HG03159 (cell line): ENCODE measurements at regions not wholly inside any gene's neighbourhood (a gene's known extent, or its start where the extent isn't known, plus 50 kb on each side); places are given as distances from the start of the nearest gene placed in this dataset.
"Not testable (repeated sequence)": the region's sequence is repeated elsewhere in the genome, so short reads cannot be mapped to it uniquely, and the experiment has no call there.

Experiments
- ATAC-seq: cut with Tn5 transposase; IDR thresholded peaks from one replicate; pipeline ENCODE4 v1.9.1; 2021; ENCODE audit warnings: mild to moderate bottlenecking, moderate library complexity; ENCODE audit not compliant: unreplicated experiment

DNA sequence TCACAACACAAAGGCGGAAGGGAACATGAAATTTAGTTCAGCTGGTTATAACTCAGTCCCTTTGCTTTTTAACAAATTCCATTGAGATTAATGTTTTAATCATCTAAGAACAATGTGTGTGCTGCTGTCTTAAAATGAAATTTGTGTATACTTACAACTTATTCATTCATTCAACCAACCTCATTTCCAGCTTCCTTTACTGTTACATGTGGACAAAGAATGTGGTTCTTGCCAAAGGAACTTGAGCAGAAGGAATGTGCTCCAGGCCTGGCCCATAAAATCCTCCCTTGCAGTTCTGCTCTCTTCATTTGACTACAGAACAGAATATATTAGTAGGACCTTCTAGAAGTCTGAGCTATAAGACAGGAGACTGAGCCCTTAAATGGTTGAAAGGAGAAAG lies 176.8 kb upstream of the GLRA2 start:
- ATAC-seq = no peak

DNA sequence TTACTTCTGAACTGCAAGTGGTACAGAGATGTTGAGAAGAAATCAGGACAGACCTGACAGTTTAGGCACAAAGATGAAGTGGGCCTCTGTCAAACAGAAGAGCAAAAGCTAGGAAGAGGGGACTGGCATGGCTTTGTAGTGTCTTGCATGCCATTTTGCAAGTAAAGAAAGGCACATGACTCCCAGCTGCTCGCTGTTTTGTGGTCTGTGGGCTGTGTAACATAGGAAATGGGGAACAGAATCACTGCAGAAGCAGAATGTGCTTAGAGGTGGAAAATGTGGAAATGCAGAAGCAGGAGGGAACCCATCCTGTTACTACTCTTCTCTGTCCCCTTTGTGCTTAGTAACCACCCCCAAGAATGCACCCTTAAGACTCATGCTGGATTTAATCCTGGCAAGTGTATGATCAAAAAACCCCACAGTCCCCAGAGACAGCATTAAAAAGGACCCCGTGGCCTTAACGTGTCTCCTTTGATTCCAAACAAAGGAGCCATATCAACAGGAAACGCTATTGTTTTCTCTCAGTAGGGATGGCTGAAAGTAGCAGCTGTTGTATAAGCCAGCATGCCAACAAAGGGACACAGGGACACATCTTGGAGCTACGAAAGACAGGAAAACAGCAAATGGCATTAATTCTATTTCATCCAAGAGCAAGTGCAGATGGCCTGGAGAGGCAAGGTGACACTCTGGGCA lies 177.6 kb upstream of the GLRA2 start:
- ATAC-seq = no peak

DNA sequence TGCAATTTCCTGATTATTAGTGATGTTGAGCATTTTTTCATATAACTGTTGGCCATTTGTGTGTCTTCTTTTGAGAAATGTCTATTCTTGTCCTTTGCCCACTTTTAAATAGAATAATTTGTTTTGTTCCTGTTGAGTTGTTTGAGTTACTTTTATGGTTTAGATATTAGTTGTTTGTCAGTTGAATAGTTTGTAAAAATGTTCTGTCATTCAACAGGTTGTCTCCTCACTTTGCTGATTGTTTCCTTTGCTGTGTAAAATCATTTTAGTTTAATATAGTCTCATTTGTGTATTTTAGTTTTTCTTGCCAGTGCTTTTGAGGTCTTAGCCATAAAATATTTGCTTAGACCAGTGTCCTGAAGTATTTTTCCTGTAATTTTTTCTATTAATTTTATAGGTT lies 181.8 kb upstream of the GLRA2 start:
- no peak for ATAC-seq

DNA sequence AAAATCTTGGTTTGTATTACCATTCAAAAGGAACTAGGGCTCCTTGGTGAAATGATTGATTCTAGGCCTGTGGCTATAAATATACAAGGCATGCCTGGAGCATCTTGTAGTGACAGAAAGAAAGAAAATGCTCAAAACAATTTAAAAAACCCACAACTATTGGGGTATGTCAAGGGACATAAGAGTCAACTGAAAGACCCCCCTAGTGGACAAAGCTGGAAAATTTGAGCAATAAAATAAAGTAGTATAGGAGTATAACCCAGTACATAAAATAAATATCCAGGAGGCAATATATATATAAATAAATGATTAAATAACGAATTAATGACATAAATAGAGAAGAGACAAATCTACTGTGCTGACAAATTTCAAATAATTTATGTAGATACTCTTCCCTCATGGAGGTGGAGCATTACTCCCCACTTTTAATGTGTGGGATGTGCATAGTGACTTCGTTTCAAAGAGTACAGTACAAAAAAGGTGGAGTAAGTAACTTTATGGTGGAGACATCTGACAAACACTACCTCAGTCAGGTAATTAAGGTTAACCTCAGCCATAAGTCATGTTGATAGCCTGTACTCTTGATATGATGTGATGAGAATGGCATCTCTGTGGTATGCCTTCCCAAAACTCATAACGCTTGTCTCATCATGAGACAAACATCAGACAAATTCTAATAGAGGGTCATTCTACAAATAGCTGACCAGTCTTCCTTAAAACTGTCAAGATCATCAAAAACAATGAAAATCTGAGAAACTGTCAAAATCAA lies 185.0 kb upstream of the GLRA2 start:
- ATAC-seq = no peak

DNA sequence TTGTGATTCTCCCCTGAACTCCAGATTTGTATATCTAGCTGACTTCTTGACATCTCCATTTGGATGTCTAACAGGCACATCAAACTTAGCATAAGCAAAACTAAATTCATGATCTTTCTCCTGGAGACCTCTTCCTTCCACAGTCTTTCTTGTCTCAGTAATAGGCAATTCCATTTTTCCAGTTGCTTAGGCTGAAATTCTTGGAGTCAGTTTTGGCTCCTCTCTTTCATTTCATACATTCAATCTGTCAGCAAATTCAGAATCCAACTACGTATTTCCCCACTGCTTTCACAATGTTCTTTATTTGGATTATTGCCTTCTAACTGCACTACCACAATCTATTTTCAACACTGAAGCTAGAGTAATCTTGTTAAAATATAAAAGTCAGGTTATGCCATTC lies 219.9 kb upstream of the GLRA2 start:
- ATAC-seq = no peak

DNA sequence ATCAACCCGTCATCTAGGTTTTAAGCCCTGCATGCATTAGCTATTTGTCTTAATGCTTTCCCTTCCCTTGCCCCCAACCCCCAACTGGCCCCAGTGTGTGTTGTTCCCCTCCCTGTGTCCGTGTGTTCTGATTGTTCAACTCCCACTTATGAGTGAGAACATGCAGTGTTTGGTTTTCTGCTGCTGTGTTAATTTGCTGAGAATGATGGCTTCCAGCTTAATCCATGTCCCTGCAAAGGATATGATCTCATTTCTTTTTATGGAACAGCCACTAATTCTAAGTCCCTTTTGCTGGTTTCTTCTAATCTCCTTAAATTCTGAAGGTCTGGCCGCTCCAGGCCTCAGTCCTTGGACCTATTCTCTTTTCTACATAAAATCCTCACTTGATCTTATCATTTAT lies 220.4 kb upstream of the GLRA2 start:
- not testable (repeated sequence) for ATAC-seq

DNA sequence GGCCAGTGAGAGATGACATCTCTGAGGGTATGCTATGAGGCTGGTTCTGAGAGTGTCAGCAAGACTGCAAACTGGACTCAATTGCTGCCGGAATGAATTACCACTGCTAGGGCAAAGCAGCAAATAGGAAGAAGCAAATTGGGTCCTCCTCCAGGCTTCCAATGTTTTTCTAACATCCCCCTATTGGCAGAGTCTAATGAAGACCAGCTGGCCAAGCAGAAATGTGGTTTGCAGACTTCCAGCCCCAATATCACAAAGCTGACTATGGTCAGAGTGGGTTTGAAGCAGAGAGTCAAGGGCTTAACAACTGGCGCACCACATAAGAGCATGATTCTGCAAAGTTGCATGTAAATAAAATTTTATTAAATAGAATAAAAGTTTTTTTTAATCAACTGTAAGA lies 225.4 kb upstream of the GLRA2 start:
- ATAC-seq = no peak

DNA sequence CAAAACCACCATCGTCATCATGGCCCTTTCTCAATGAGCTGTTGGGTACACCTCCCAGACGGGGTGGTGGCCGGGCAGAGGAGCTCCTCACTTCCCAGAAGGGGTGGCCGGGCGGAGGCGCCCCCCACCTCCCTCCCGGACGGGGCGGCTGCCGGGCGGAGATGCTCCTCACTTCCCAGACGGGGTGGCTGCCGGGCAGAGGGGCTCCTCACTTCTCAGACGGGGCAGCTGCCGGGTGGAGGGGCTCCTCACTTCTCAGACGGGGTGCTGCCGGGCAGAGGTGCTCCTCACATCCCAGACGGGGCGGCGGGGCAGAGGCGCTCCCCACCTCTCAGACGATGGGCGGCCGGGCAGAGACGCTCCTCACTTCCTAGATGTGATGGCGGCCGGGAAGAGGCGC lies 226.8 kb upstream of the GLRA2 start:
- ATAC-seq = not testable (repeated sequence)

DNA sequence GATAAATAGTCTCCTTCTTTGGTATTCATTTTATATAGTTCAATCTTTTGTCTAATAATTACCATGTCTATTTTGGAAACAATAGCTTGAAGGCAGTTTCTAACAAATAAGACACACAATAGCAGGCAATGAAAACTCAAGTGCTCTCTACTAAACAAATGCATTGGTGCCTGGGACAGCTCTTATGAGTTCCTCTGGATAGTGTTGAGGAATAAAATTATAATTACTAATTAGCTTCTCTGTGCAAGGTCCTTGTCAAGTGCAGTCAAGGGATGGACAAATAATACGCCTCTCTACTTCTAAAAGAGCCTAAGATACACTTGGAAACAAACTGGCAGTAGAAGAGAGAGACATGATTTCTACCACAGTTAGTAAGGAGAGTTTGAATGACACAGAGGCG lies 229.0 kb upstream of the GLRA2 start:
- ATAC-seq = no peak

DNA sequence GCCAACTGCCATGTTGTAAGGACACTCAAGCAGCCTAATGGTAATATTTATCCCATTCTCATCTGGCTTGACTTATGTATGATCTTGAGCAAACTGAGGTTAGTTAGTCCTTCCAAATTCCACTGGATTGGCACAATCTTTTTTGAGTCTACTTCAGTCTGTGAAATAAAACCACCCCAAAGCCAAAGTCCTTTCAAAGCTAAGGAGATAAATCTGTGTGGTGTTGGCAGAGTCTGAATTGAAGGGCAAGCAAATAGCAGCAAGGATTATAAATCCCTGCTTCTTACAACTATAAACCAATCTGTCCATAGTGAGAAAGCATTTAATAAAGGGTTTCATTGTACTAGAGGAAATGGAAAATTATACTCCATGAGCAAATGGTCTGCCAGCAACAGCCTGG lies 233.9 kb upstream of the GLRA2 start:
- ATAC-seq = no peak

DNA sequence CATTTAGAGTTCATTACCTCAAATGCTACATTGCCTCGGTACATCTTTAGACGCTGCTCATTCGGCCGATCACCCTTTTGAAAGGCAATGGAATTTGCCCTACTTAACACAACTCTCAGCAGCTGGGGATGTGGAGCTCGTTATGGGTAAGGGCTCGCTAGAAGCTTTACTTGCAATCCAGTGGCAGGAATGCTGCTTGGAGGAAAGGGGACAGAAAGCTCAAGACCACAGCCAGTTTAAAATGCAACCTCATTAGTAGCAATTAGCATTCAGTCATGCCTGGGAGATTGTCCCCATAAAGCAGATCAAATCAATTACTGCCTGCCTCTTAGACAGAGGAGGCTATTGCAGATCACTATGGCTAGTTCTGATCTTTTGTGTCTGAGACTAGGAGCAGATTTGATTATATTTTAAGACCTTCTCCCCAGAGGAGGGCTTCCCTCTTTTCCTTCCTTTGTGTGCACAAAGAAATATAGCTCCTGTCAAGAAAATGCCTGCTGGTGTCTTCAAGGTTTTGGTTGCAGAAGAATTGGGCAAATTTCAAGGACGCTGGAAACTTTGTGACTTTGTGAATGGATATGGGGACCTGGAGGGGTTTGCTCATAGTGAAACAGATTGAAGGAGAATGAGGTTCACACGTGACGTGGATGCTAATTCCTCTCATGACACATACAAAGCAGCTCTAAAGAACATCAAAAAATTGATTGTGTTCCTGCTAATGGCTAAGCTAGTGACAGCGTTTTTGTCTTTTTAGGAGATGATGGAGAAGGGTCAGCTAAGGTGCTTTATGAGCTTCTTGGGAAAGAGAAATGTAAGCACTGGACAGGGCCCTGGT lies 237.5 kb upstream of the GLRA2 start:
- no peak for ATAC-seq

DNA sequence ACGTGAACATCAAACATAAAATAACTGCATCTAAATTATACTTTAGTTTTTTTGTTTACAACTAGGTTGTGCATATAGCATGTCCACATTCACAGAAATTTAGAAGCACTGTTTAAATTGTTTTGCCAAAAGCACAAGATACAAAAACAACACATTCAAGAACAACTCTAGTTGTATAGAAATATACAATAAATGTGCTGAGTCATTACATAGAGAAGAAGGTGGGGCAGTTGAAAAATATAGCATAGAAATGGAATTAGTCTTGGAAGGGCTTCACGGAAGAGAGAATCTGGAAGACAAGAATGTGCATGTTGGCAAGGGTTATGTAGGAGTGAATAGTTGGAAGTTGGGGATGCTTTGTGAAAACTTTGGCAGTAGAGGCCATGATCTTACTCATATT lies 239.0 kb upstream of the GLRA2 start:
- no peak for ATAC-seq

DNA sequence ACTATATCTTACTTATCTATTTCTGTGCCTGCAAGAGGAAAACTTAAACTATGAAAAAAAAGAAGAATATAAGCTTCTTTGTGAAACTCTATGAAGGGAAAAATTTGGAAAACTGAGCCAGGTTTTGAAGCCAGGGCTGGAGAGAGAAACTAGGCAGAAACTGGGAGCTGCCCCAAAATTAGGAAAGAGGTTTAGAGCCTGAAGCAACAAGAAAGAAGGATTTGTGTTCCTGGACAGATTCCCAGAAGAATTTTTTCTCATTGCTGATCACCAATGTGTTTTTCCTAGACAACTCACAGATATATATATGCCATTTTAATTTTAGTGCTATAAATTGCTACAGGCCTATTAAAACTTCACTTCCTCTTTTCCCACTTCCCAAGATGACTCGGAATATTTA lies 245.0 kb upstream of the GEMIN8 start:
- ATAC-seq = no peak

DNA sequence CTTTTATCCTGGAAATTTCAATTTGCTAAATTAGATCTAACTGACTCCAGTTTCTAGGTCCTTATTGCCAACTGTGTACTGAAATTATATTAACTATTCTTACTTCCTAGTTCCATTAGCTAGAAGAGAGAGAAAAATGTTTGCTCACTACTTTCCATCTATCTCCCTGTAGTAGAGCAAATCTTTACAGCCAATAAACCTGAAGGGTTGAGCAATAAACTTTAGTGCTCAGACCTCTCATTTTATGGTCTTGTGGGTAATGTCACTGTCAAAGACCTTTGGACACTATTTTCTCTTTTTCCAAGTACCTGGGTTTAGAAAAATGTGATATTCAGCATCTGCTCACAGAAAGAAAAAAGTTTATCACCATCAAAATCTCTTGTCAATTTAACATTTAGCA lies 237.5 kb upstream of the GEMIN8 start:
- ATAC-seq = no peak

DNA sequence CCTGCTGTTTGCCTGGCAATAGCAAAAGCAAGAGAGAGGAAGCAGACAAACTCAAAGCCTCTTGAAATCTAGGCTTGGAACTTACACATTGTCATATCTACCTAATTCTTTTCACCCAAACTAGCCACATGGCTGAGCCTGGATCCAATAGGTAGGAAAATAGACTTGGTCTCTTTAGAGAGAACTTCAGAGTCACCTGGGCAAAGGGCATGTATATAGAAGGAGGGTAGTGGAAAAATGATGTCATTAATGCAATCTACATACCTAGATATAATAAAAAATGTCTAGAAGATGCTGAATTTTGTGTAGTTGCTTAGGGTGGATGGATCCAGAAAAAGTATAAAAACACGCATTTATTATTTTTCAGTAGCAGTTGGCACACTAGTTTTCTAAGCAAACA lies 237.0 kb upstream of the GEMIN8 start:
- no peak for ATAC-seq

DNA sequence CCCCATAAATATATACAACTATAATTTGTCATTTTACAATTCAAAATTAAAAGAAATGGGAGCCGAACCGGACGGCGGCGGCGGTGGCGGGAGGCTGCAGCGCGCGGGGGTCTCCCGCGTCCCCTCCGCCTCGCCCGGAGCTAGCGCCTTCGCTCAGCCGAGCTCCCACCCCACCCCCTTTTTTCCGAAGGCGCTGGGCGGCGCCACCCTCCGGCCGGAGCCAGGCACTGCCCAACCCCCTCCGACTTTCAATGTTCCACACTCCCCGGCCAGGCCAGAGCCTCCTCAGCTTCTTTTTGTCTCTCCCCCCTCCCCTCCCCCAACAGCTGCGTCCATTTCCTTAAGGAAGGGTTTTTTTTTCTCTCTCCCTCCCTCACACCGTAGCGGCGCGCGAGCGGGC lies 214.1 kb upstream of the GEMIN8 start:
- no peak for ATAC-seq

DNA sequence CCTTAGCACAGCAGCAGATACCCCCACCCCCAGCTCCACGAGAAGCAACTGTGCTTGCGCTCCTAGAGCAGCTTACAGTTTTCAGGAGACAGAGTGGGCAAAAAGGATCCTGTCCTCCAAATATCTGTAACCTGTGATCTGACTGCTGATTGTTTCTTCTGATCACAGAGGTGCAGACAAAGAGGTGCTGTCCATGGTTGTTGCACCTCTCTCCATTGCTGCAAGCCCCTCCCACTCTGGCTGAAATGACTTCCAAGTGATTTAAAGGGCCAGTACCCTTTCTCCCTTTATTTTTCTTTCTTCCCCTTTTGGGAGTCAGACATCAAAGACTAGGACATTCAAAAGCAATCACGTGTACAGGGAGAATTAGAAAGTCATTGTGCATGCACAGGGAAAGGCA lies 205.3 kb upstream of the GEMIN8 start:
- no peak for ATAC-seq

DNA sequence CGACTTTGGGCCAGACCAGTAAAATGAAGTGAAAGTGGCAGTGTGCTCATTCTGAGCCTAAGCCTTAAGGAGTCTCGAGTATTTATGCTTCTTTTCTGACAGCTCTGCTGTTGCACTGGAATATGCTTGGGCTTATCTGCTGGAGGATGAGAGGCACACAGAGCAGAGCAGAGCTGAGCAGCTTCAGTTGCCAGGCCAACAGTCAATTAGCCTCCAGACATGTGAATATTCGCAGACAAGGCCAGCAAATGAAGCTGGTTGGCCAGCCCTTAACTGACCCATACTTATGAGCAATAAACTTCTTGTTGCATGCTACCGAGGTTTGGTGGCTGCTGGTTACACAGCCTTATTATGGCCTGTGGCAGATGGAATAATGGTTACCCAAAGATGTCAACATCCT lies 203.0 kb upstream of the GEMIN8 start:
- no peak for ATAC-seq

DNA sequence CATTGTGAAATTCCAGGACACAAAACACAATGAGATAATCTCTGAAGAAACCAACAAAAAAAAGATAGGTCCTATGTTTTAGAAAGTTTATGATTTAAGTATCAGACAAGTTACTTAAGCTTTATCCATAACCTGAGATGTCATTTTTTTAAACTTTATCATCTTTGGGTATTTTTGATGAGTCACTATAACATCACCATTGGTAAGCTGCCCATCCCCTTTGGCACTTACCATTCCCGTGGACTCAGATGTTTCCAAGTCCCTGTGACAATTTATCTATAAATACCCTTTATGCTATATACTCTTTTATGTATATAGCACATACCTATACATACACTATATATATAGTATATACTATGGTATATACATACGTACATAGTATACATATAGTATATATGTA lies 198.9 kb upstream of the GEMIN8 start:
- no peak for ATAC-seq

DNA sequence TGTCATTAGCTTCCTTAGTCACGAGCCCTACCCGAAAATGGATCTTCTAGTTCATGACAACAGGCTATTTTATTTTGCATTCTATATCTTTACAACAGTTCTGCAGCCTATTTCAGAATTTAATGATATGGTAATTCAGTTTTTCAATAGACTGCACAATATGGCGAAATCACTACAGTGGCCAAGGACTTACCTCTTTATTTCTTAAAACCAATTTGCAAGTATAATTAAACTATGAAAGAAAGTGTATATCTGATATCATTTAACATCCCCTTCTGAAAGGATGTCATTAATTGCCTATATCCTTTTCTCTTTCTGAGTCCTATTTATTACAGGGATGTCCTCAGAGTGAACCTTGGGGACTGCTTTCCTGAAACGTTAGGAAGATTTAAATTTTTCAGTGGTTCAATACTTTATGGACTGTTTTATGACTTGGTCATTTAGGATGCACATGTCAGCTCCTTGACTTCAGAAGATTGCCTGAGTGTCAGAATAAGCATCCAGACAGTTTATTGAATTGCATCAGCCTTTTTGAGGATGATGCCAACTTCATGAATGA lies 190.8 kb upstream of the GEMIN8 start:
- no peak for ATAC-seq

DNA sequence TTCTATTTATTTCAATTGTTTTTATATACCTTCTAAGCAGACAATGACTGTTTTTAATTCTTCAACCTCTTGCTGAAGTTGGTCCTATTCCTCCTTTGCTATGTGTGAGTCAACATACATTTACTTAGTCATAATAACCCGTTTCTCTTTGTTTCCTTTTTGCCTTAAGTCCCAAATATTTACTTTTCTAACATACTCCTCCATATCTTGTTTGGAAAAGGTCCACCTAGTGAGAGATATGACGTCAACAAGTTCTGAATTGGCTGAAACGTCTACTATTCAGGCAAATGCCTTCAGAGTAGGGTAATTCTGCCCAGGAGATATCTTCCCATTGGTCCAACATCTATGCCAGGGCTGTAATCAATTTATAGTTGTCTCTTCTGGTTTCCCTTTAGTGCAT lies 179.3 kb upstream of the GEMIN8 start:
- ATAC-seq = no peak

DNA sequence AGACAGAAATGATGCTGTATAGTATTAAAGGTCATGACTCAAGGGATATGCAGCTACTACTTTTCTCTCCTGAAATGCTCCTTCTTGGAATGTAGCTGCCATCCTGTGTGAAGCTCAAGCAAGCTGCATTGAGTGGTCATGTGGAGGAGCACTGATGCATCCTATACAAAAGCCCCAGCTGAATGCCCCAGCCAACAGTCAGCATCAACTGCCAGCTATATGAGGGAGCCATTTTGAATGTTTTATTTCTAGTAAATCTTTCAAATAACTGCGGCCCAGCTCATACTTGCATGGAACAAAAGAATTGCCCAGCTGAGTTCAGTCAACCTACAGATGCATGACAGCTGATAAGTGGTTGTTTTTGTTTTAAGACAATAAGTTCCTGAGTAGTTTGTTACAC lies 165.0 kb upstream of the GEMIN8 start:
- ATAC-seq = no peak
